H9 (cell line): ENCODE measurements at regions not wholly inside any gene's neighbourhood (a gene's known extent, or its start where the extent isn't known, plus 50 kb on each side); places are given as distances from the start of the nearest gene placed in this dataset.

ENCODE experiments used
- DNase-seq: peaks from one replicate; pipeline ENCODE4 v3.0.0-alpha.2; 2017
- H2AFZ ChIP-seq: one replicate; pipeline ENCODE4 v1.6.1; 2013; ENCODE audit warnings: mild to moderate bottlenecking, low read length, control low read depth, moderate library complexity
- H2AK5ac ChIP-seq: 2 replicates; pipeline ENCODE4 v1.6.1; 2013; ENCODE audit warnings: low read length, control low read depth, mixed read lengths; ENCODE audit not compliant: insufficient read length
- H2BK120ac ChIP-seq: one replicate; pipeline ENCODE4 v1.6.1; 2013; ENCODE audit warnings: low read depth, mild to moderate bottlenecking, low read length, control low read depth, inconsistent platforms; ENCODE audit not compliant: poor library complexity, severe bottlenecking
- H2BK12ac ChIP-seq: 2 replicates; pipeline ENCODE4 v1.6.1; 2013; ENCODE audit warnings: low read length, control low read depth, mixed read lengths, low read depth; ENCODE audit not compliant: insufficient read length
- H2BK15ac ChIP-seq: 2 replicates; pipeline ENCODE4 v1.6.1; 2013; ENCODE audit warnings: low read depth, low read length, control low read depth
- H2BK20ac ChIP-seq: one replicate; pipeline ENCODE4 v1.6.1; 2013; ENCODE audit warnings: low read depth, mild to moderate bottlenecking, low read length, control low read depth, inconsistent platforms; ENCODE audit not compliant: poor library complexity, severe bottlenecking
- H2BK5ac ChIP-seq: 2 replicates; pipeline ENCODE4 v1.6.1; 2013; ENCODE audit warnings: low read length, control low read depth, mixed read lengths; ENCODE audit not compliant: insufficient read length
- H3K14ac ChIP-seq: 2 replicates; pipeline ENCODE4 v1.6.1; 2013; ENCODE audit warnings: low read length, control low read depth; ENCODE audit not compliant: insufficient read depth
- H3K18ac ChIP-seq: 2 replicates; pipeline ENCODE4 v1.6.1; 2013; ENCODE audit warnings: low read depth, mild to moderate bottlenecking, mixed read lengths, low read length, control low read depth; ENCODE audit not compliant: insufficient read length
- H3K23ac ChIP-seq: 2 replicates; pipeline ENCODE4 v1.6.1; 2013; ENCODE audit warnings: low read length, control low read depth, mixed read lengths, low read depth; ENCODE audit not compliant: insufficient read length
- H3K23me2 ChIP-seq: 2 replicates; pipeline ENCODE4 v1.6.1; 2013; ENCODE audit warnings: low read depth, mild to moderate bottlenecking, mixed read lengths, low read length, control low read depth; ENCODE audit not compliant: insufficient read length, poor library complexity, severe bottlenecking
- H3K27ac ChIP-seq: 2 replicates; pipeline ENCODE4 v1.5.1; 2013; ENCODE audit warnings: low read length, control low read depth, mixed read lengths, low read depth; ENCODE audit not compliant: insufficient read length
- H3K27me3 ChIP-seq: 2 replicates; pipeline ENCODE4 v1.6.1; 2013; ENCODE audit warnings: low read length, control low read depth, inconsistent platforms; ENCODE audit not compliant: insufficient read depth
- H3K4ac ChIP-seq: 2 replicates; pipeline ENCODE4 v1.6.1; 2013; ENCODE audit warnings: low read depth, mild to moderate bottlenecking, control low read depth, inconsistent platforms, low read length, moderate library complexity
- H3K4me1 ChIP-seq: 2 replicates; pipeline ENCODE4 v1.6.1; 2013; ENCODE audit warnings: low read length, control low read depth, inconsistent platforms; ENCODE audit not compliant: insufficient read depth
- H3K4me2 ChIP-seq: 2 replicates; pipeline ENCODE4 v1.6.1; 2013; ENCODE audit warnings: low read length, control low read depth, mixed read lengths; ENCODE audit not compliant: insufficient read length, insufficient read depth
- H3K56ac ChIP-seq: 2 replicates; pipeline ENCODE4 v1.6.1; 2013; ENCODE audit warnings: low read depth, mild to moderate bottlenecking, mixed read lengths, low read length, control low read depth; ENCODE audit not compliant: insufficient read length
- H3K79me1 ChIP-seq: 2 replicates; pipeline ENCODE4 v1.6.1; 2013; ENCODE audit warnings: low read depth, mild to moderate bottlenecking, moderate library complexity, low read length, control low read depth, inconsistent platforms; ENCODE audit not compliant: insufficient read depth, poor library complexity, severe bottlenecking
- H3K79me2 ChIP-seq: 2 replicates; pipeline ENCODE4 v1.6.1; 2013; ENCODE audit warnings: low read length, control low read depth, inconsistent platforms; ENCODE audit not compliant: insufficient read depth
- H3K9ac ChIP-seq: 2 replicates; pipeline ENCODE4 v1.6.1; 2013; ENCODE audit warnings: low read length, control low read depth, mixed read lengths; ENCODE audit not compliant: insufficient read length; ENCODE audit errors: extremely low read depth
- H3K9me3 ChIP-seq: one replicate; pipeline ENCODE4 v1.6.1; 2013; ENCODE audit warnings: low read depth, low read length, inconsistent platforms; ENCODE audit not compliant: control insufficient read depth
- H3T11ph ChIP-seq: one replicate; pipeline ENCODE4 v1.6.1; 2013; ENCODE audit warnings: mild to moderate bottlenecking, low read length, control low read depth, inconsistent platforms
- H4K20me1 ChIP-seq: one replicate; pipeline ENCODE4 v1.6.1; 2013; ENCODE audit not compliant: control insufficient read depth, insufficient read length, insufficient read depth
- H4K5ac ChIP-seq: 2 replicates; pipeline ENCODE4 v1.6.1; 2013; ENCODE audit warnings: low read depth, mild to moderate bottlenecking, mixed read lengths, low read length, control low read depth; ENCODE audit not compliant: insufficient read length
- H4K8ac ChIP-seq: replicated peaks from 2 replicates; pipeline ENCODE4 v1.6.1; 2013; ENCODE audit warnings: low read length, control low read depth, mixed read lengths, low read depth; ENCODE audit not compliant: insufficient read length
- H4K91ac ChIP-seq: 2 replicates; pipeline ENCODE4 v1.6.1; 2013; ENCODE audit warnings: low read depth, mild to moderate bottlenecking, moderate library complexity, mixed read lengths, low read length, control low read depth; ENCODE audit not compliant: insufficient read length
- H3K27ac Mint-ChIP-seq, 3 experiments: 2 replicates in 2 of 3; 3 replicates in 1 of 3; pipeline ENCODE4 v1.8.0; 2020 to 2021; ENCODE audit warnings: mixed read lengths in 3 of 3, mild to moderate bottlenecking in 1 of 3, moderate library complexity in 1 of 3
- H3K27me3 Mint-ChIP-seq: 2 replicates; pipeline ENCODE4 v1.8.0; 2021; ENCODE audit warnings: low read depth, mild to moderate bottlenecking, moderate library complexity, mixed read lengths
- H3K36me3 Mint-ChIP-seq, 3 experiments: 2 replicates in 2 of 3; 3 replicates in 1 of 3; pipeline ENCODE4 v1.8.0; 2020 to 2021; ENCODE audit warnings: low read depth in 3 of 3, mixed read lengths in 3 of 3; ENCODE audit not compliant: insufficient read depth in 1 of 3
- H3K4me1 Mint-ChIP-seq, 2 experiments: 2 replicates each; pipeline ENCODE4 v1.8.0; 2020; ENCODE audit warnings: mixed read lengths in 2 of 2
- H3K4me3 Mint-ChIP-seq, 2 experiments: 2 replicates in 1 of 2; 3 replicates in 1 of 2; pipeline ENCODE4 v1.8.0; 2020 to 2021; ENCODE audit warnings: mild to moderate bottlenecking in 2 of 2, mixed read lengths in 2 of 2, moderate library complexity in 1 of 2
- H3K9me3 Mint-ChIP-seq, 2 experiments: 2 replicates in 1 of 2; 3 replicates in 1 of 2; pipeline ENCODE4 v1.8.0; 2020; ENCODE audit warnings: mild to moderate bottlenecking in 2 of 2, mixed read lengths in 2 of 2, moderate library complexity in 1 of 2
- CTCF ChIP-seq: fragments of 200-600 bp; sonication (generic); conservative IDR thresholded peaks from 3 replicates; pipeline ENCODE4 v1.8.0; 2021; ENCODE audit warnings: antibody characterized with exemption, mild to moderate bottlenecking
- WGBS: extraction: QIAGEN DNeasy Blood & Tissue Kit; methylation state at CpG from one replicate; pipeline ENCODE4 v1.1.7; 2013; ENCODE audit warnings: missing lambda C conversion rate, low lambda C conversion rate, mixed read lengths; ENCODE audit not compliant: insufficient read length; ENCODE audit errors: extremely low coverage; 5-methylcytosine and 5-hydroxymethylcytosine counted together

- Histone ChIP-seq H4K20me1 (no peaks in the 10 kb centered on the region), H2BK120ac (no peak overlapping the region)
Observed at GRCh38 chr4:126086041-126086440, 771.3 kb downstream of the FAT4 start.

More at GRCh38 chr4:126086041-126086440, 771.3 kb downstream of the FAT4 start:
- Histone ChIP-seq H4K5ac (no peak overlapping the region), H3K9me3 (no peaks in the 10 kb centered on the region), H3K9ac (no peak overlapping the region), H3K27me3 (no peaks in the 10 kb centered on the region), H2BK12ac (no peak overlapping the region), H3K56ac (no peak overlapping the region), H3K79me2 (no peaks in the 10 kb centered on the region), H3K4me2 (no peak overlapping the region), H4K8ac (no peak overlapping the region), H2BK5ac (no peak overlapping the region), H2BK20ac (no peak overlapping the region), H3K23me2 (no peaks in the 10 kb centered on the region), H3K14ac (no peak overlapping the region), H3K23ac (no peak overlapping the region), H3K27ac (no peak overlapping the region), H2BK15ac (no peak overlapping the region), H2AK5ac (no peak overlapping the region), H4K91ac (no peak overlapping the region), H2AFZ (no peak overlapping the region), H3K4ac (no peak overlapping the region), H3K18ac (no peak overlapping the region), H3K79me1 (no peaks in the 10 kb centered on the region), H3K4me1 (no peaks in the 10 kb centered on the region), H3T11ph (no peak overlapping the region)
- DNase-seq = no peak
- H3K4me1 Mint-ChIP-seq = no peaks in the 10 kb centered on the region
- no peak overlapping the region for H3K4me3 Mint-ChIP-seq
- peaks cover 0 to 2% (median 0%) of the 10 kb centered on the region in 3 experiments; a peak in 2 of 7 replicates for H3K36me3 Mint-ChIP-seq
- no peak for TF ChIP-seq CTCF
- H3K27ac Mint-ChIP-seq = no peak overlapping the region
- peaks cover 0 to 2% of the 10 kb centered on the region in 2 experiments; a peak in 1 of 5 replicates for H3K9me3 Mint-ChIP-seq
- WGBS = no CpG with 5 or more reads among the region's 2 CpGs
- no peaks in the 10 kb centered on the region for H3K27me3 Mint-ChIP-seq
